ENCODE measurements at regions not wholly inside any gene's neighbourhood (a gene's known extent, or its start where the extent isn't known, plus 50 kb on each side); places are given as distances from the start of the nearest gene placed in this dataset.
"Not testable (repeated sequence)": the region's sequence is repeated elsewhere in the genome, so short reads cannot be mapped to it uniquely, and the experiment has no call there.

- TF ChIP-seq CTCF, POLR2A (IDR thresholded peaks at IDR 0.05): not testable (repeated sequence)
Observed at GRCh38 chr2:111552625-111553024, 331.4 kb downstream of the ANAPC1 start.

Data from sigmoid colon (tissue), 3 donors.